DMS153 (cell line): ENCODE measurements at regions not wholly inside any gene's neighbourhood (a gene's known extent, or its start where the extent isn't known, plus 50 kb on each side); places are given as distances from the start of the nearest gene placed in this dataset.

Experiments used
- DNase-seq: peaks from one replicate; lab custom pipeline; 2025; lab: John Stamatoyannopoulos, UW

DNA sequence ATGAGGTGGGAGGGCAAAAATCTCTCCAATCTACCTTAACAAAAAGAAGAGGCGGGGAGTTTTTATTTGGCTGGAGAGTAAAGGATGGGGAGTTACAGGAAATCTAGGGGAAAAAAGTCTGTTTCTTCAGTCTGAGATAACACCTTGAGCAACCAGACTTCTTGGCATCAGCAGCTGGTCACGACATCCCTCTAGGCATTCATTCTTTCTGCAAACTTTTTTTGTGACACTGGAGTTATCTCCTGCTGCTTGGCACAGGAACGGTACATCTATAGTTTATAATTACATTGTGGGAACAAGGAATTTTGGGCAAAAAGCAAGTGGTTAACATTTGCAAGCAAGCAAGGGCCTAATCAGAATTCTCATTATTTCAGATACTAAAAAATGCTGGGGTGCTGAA, 50.6 kb upstream of the IFNGR1 start:
- DNase-seq = no peak

DNA sequence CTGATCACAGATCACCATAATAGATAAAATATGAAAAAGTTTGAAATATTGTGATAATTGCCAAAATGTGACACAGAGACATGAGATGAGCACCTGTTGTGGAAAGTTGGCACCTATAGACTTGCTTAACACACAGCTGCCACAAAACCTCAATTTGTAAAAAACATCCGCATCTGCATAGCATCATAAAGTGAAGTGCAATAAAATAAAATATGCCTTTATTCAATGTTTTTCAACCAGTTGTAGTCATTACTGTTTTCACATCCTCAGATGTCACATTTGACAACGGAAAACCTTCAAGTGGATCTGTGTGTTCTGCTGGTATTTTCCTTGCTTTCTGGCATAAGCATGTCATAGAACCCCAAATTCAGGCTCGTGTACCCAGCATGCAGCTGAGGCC, 50.2 kb upstream of the IFNGR1 start:
- no peak for DNase-seq
